IMR-90 (cell line): ENCODE measurements at regions not wholly inside any gene's neighbourhood (a gene's known extent, or its start where the extent isn't known, plus 50 kb on each side); places are given as distances from the start of the nearest gene placed in this dataset.

ENCODE experiments used
- ATAC-seq: fragments of 200-7000 bp; cut with Tn5 transposase; 2 replicates; pipeline ENCODE4 v1.9.1; 2020; ENCODE audit warnings: low read depth, mild to moderate bottlenecking, moderate library complexity
- BruUV-seq: library from RNA; stranded (reverse); fragments of 400-500 nt; replicated peaks from 2 replicates; lab custom pipeline; 2021; lab: Mats Ljungman, UMichigan
- CTCF ChIA-PET: fragments of 300-600 bp; formaldehyde crosslinking; extraction: SDS; loops from one replicate; lab custom pipeline; 2021; ENCODE audit warnings: antibody characterized with exemption; lab: Yijun Ruan, JAX
- POLR2A ChIA-PET: fragments of 300-600 bp; sonication (Branson Sonifier 250); formaldehyde crosslinking; loops from one replicate; lab custom pipeline; 2022; ENCODE audit warnings: antibody characterized with exemption; ENCODE audit not compliant: unreplicated experiment; lab: Charles Lee
- DNase-seq: peaks from one replicate; pipeline ENCODE4 v3.0.0; 2013
- H2AFZ ChIP-seq: replicated peaks from 2 replicates; pipeline ENCODE3; 2013; ENCODE audit warnings: low read length, mild to moderate bottlenecking; ENCODE audit not compliant: poor library complexity
- H2AK5ac ChIP-seq: 2 replicates; pipeline ENCODE4 v1.6.1; 2013; ENCODE audit warnings: low read depth, low read length, inconsistent platforms
- H2AK9ac ChIP-seq: replicated peaks from 2 replicates; pipeline ENCODE3; 2013; ENCODE audit warnings: mild to moderate bottlenecking, low read depth, low read length, moderate library complexity; ENCODE audit not compliant: poor library complexity
- H2BK120ac ChIP-seq: 2 replicates; pipeline ENCODE4 v1.6.1; 2013; ENCODE audit warnings: low read depth, low read length, inconsistent platforms
- H2BK15ac ChIP-seq: 3 replicates; pipeline ENCODE4 v1.6.1; 2013; ENCODE audit warnings: low read depth, low read length, inconsistent platforms
- H2BK20ac ChIP-seq: 2 replicates; pipeline ENCODE4 v1.6.1; 2013; ENCODE audit warnings: low read depth, mild to moderate bottlenecking, inconsistent platforms, low read length, moderate library complexity
- H2BK5ac ChIP-seq: 2 replicates; pipeline ENCODE4 v1.6.1; 2013; ENCODE audit warnings: mild to moderate bottlenecking, low read depth, low read length, inconsistent platforms; ENCODE audit not compliant: poor library complexity, severe bottlenecking
- H3K14ac ChIP-seq: replicated peaks from 2 replicates; pipeline ENCODE4 v1.6.1; 2013; ENCODE audit warnings: low read depth, low read length, inconsistent platforms
- H3K18ac ChIP-seq: 2 replicates; pipeline ENCODE4 v1.6.1; 2013; ENCODE audit warnings: low read depth, low read length, control low read depth
- H3K23ac ChIP-seq: 2 replicates; pipeline ENCODE4 v1.6.1; 2013; ENCODE audit warnings: low read depth, low read length, inconsistent platforms
- H3K27ac ChIP-seq: 2 replicates; pipeline ENCODE4 v1.5.1; 2013; ENCODE audit warnings: mild to moderate bottlenecking, control low read depth, low read length; ENCODE audit not compliant: insufficient read depth
- H3K27me3 ChIP-seq: 2 replicates; pipeline ENCODE4 v1.6.1; 2013; ENCODE audit warnings: low read length; ENCODE audit not compliant: control insufficient read depth, insufficient read depth
- H3K36me3 ChIP-seq: 2 replicates; pipeline ENCODE4 v1.6.1; 2013; ENCODE audit warnings: low read length, mixed read lengths; ENCODE audit not compliant: control insufficient read depth, insufficient read depth
- H3K4ac ChIP-seq: 2 replicates; pipeline ENCODE4 v1.6.1; 2013; ENCODE audit warnings: low read depth, low read length, inconsistent platforms
- H3K4me1 ChIP-seq: 2 replicates; pipeline ENCODE4 v1.6.1; 2013; ENCODE audit warnings: low read length, mixed read lengths; ENCODE audit not compliant: control insufficient read depth, insufficient read depth
- H3K4me2 ChIP-seq: 2 replicates; pipeline ENCODE4 v1.6.1; 2013; ENCODE audit warnings: low read depth, mild to moderate bottlenecking, control low read depth, low read length, moderate library complexity
- H3K4me3 ChIP-seq: 2 replicates; pipeline ENCODE4 v1.5.1; 2013; ENCODE audit warnings: low read depth, mild to moderate bottlenecking, control low read depth, low read length, moderate library complexity; ENCODE audit not compliant: insufficient read depth
- H3K56ac ChIP-seq: 2 replicates; pipeline ENCODE4 v1.6.1; 2013; ENCODE audit warnings: low read length, inconsistent platforms; ENCODE audit not compliant: insufficient read depth; ENCODE audit errors: extremely low read depth
- H3K79me1 ChIP-seq, 2 experiments: 2 replicates each; pipeline ENCODE4 v1.6.1; 2013; ENCODE audit warnings: low read length in 2 of 2, inconsistent platforms in 1 of 2, low read depth in 1 of 2
- H3K9ac ChIP-seq: 2 replicates; pipeline ENCODE4 v1.6.1; 2013; ENCODE audit warnings: low read depth, low read length, control low read depth
- H3K9me1 ChIP-seq: 2 replicates; pipeline ENCODE4 v1.6.1; 2013; ENCODE audit warnings: low read length, inconsistent platforms; ENCODE audit not compliant: insufficient read depth
- H3K9me3 ChIP-seq: 2 replicates; pipeline ENCODE4 v1.6.1; 2013; ENCODE audit warnings: low read length; ENCODE audit not compliant: control insufficient read depth, insufficient read depth
- H4K20me1 ChIP-seq: 2 replicates; pipeline ENCODE4 v1.6.1; 2013; ENCODE audit warnings: low read length, inconsistent platforms; ENCODE audit not compliant: insufficient read depth
- H4K5ac ChIP-seq: 2 replicates; pipeline ENCODE4 v1.6.1; 2013; ENCODE audit warnings: mild to moderate bottlenecking, low read depth, low read length, control low read depth
- H4K8ac ChIP-seq, 2 experiments: 2 replicates each; pipeline ENCODE4 v1.6.1; 2013; ENCODE audit warnings: low read depth in 2 of 2, low read length in 2 of 2, control low read depth in 1 of 2, inconsistent platforms in 1 of 2
- H4K91ac ChIP-seq: 2 replicates; pipeline ENCODE4 v1.6.1; 2013; ENCODE audit warnings: low read depth, low read length, inconsistent platforms; ENCODE audit not compliant: insufficient read depth
- BHLHE40 ChIP-seq: fragments of 150-350 bp; IDR thresholded peaks from 2 replicates; pipeline ENCODE4 v1.6.1; 2016; ENCODE audit warnings: mild to moderate bottlenecking, low read depth, low read length
- CEBPB ChIP-seq: IDR thresholded peaks from 2 replicates; pipeline ENCODE4 v1.6.1; 2012; ENCODE audit warnings: low read depth, low read length, improper control_type of control experiment
- CHD1 ChIP-seq: IDR thresholded peaks from 2 replicates; pipeline ENCODE4 v1.6.1; 2012; ENCODE audit warnings: low read depth, low read length, improper control_type of control experiment
- FOS ChIP-seq: fragments of 150-350 bp; IDR thresholded peaks from 2 replicates; pipeline ENCODE4 v1.6.1; 2016; ENCODE audit warnings: low read depth, low read length
- MAFK ChIP-seq: IDR thresholded peaks from 2 replicates; pipeline ENCODE4 v1.6.1; 2012; ENCODE audit warnings: low read depth, low read length, improper control_type of control experiment
- MAZ ChIP-seq: IDR thresholded peaks from 2 replicates; pipeline ENCODE4 v1.6.1; 2012; ENCODE audit warnings: low read depth, mild to moderate bottlenecking, low read length, improper control_type of control experiment, moderate library complexity, borderline replicate concordance
- NFE2L2 ChIP-seq: fragments of 150-350 bp; IDR thresholded peaks from 2 replicates; pipeline ENCODE4 v1.6.1; 2016; ENCODE audit warnings: low read depth, mild to moderate bottlenecking, low read length
- RCOR1 ChIP-seq: IDR thresholded peaks from 2 replicates; pipeline ENCODE4 v1.6.1; 2012; ENCODE audit warnings: mild to moderate bottlenecking, low read length, improper control_type of control experiment; ENCODE audit not compliant: insufficient replicate concordance
- RFX5 ChIP-seq: IDR thresholded peaks from 2 replicates; pipeline ENCODE4 v1.8.0; 2012; ENCODE audit warnings: low read depth, mild to moderate bottlenecking, low read length, moderate library complexity
- SMC3 ChIP-seq: fragments of 150-350 bp; IDR thresholded peaks from 2 replicates; pipeline ENCODE4 v1.6.1; 2016; ENCODE audit warnings: low read depth, mild to moderate bottlenecking, antibody characterized with exemption, low read length, moderate library complexity
- WGBS, 2 experiments: methylation state at CpG; one replicate each; pipeline versions ENCODE4 v1.1.5 to v1.1.7; 2013; ENCODE audit warnings: missing lambda C conversion rate in 2 of 2; ENCODE audit not compliant: insufficient read length in 1 of 2; ENCODE audit errors: extremely low coverage in 2 of 2; 5-methylcytosine and 5-hydroxymethylcytosine counted together
- dilution Hi-C: fragments of 300-500 bp; cut with HindIII; formaldehyde crosslinking; loops from one replicate; pipeline ENCODE4 v1.14.3; 2018; ENCODE audit warnings: low sequenced_read_pairs; ENCODE audit not compliant: unreplicated experiment
- in situ Hi-C: fragments of 300-500 bp; cut with MboI; formaldehyde crosslinking; loops from 3 replicates; pipeline ENCODE4 v1.14.3; 2019; ENCODE audit warnings: low sequenced_read_pairs, inconsistent platforms, mixed read lengths
- intact Hi-C: fragments of 100-400 bp; cut with micrococcal nuclease; formaldehyde crosslinking; loops from 2 replicates; pipeline ENCODE4 v1.10.0; 2022
- TF ChIP-seq, protein P1 (sequence below): fragments of 150-350 bp; IDR thresholded peaks from 2 replicates; pipeline ENCODE4 v1.6.1; 2016; ENCODE audit warnings: low read depth, mild to moderate bottlenecking, low read length, moderate library complexity, borderline replicate concordance
- TF ChIP-seq, protein P2 (sequence below): fragments of 150-350 bp; IDR thresholded peaks from 2 replicates; pipeline ENCODE4 v1.6.1; 2017; ENCODE audit warnings: mild to moderate bottlenecking, antibody characterized with exemption, low read length, low read depth
- TF ChIP-seq, protein P3 (sequence below): conservative IDR thresholded peaks from 2 replicates; pipeline ENCODE4 v1.5.1; 2012; ENCODE audit warnings: mild to moderate bottlenecking, low read depth, low read length, improper control_type of control experiment

DNA sequence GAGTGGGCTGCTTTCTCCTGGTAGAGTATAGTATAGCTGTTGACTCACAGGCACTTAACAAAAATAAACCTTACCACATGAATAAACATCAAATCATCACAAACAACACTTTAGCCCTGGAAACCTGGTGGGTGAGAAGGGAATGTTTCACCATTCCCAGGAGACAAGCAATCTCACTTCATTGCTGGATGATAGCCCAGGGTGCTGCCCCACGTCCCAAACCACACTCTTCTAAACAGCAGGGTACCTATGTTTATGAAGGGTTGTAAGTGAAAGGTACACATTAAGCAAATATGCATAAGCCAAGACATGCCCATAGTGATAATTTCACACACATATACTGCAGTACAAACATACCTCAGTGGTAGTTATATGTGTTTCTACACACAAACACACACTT, 276.2 kb downstream of the FGFR2 start:
- Histone ChIP-seq H3K4me1 (no peaks in the 10 kb centered on the region), H2AK5ac (no peak overlapping the region), H3K23ac (no peak overlapping the region), H3K27me3 (no peaks in the 10 kb centered on the region), H4K20me1 (no peaks in the 10 kb centered on the region), H3K4ac (no peak overlapping the region), H4K91ac (no peak overlapping the region), H3K56ac (no peak overlapping the region), H3K36me3 (no peaks in the 10 kb centered on the region), H2AK9ac (no peak overlapping the region), H3K9me1 (no peaks in the 10 kb centered on the region), H2AFZ (no peak overlapping the region), H2BK5ac (no peak overlapping the region), H3K14ac (no peak overlapping the region), H2BK20ac (no peak overlapping the region), H2BK15ac (no peak overlapping the region), H3K4me3 (no peak overlapping the region), H3K9ac (no peak overlapping the region), H2BK120ac (no peak overlapping the region), H3K27ac (no peak overlapping the region), H3K18ac (no peak overlapping the region), H3K79me1 (no peaks in the 10 kb centered on the region), H4K5ac (no peak overlapping the region), H3K9me3 (peaks cover 8% of the 10 kb centered on the region), H4K8ac (no peak overlapping the region), H3K4me2 (no peak overlapping the region)
- in situ Hi-C loops (no loop called here), intact Hi-C loops (no loop called here), dilution Hi-C loops (no loop called here)
- CTCF ChIA-PET = no interaction called here
- TF ChIP-seq CEBPB (no peak), SMC3 (no peak), NFE2L2 (no peak), FOS (no peak), RCOR1 (no peak), MAFK (no peak), MAZ (no peak), CHD1 (no peak), BHLHE40 (no peak), RFX5 (no peak)
- TF ChIP-seq, protein P1, sequence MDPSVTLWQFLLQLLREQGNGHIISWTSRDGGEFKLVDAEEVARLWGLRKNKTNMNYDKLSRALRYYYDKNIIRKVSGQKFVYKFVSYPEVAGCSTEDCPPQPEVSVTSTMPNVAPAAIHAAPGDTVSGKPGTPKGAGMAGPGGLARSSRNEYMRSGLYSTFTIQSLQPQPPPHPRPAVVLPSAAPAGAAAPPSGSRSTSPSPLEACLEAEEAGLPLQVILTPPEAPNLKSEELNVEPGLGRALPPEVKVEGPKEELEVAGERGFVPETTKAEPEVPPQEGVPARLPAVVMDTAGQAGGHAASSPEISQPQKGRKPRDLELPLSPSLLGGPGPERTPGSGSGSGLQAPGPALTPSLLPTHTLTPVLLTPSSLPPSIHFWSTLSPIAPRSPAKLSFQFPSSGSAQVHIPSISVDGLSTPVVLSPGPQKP = no peak
- TF ChIP-seq, protein P2, sequence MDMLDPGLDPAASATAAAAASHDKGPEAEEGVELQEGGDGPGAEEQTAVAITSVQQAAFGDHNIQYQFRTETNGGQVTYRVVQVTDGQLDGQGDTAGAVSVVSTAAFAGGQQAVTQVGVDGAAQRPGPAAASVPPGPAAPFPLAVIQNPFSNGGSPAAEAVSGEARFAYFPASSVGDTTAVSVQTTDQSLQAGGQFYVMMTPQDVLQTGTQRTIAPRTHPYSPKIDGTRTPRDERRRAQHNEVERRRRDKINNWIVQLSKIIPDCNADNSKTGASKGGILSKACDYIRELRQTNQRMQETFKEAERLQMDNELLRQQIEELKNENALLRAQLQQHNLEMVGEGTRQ = no peak
- TF ChIP-seq, protein P3, sequence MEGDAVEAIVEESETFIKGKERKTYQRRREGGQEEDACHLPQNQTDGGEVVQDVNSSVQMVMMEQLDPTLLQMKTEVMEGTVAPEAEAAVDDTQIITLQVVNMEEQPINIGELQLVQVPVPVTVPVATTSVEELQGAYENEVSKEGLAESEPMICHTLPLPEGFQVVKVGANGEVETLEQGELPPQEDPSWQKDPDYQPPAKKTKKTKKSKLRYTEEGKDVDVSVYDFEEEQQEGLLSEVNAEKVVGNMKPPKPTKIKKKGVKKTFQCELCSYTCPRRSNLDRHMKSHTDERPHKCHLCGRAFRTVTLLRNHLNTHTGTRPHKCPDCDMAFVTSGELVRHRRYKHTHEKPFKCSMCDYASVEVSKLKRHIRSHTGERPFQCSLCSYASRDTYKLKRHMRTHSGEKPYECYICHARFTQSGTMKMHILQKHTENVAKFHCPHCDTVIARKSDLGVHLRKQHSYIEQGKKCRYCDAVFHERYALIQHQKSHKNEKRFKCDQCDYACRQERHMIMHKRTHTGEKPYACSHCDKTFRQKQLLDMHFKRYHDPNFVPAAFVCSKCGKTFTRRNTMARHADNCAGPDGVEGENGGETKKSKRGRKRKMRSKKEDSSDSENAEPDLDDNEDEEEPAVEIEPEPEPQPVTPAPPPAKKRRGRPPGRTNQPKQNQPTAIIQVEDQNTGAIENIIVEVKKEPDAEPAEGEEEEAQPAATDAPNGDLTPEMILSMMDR = no peak
- DNase-seq = no peak
- BruUV-seq = no TSS peak
- ATAC-seq = no peak
- no CpG with 5 or more reads among the region's 1 CpG for WGBS, 2 experiments
- POLR2A ChIA-PET = no interaction called here
